GM11168 (cell line): ENCODE measurements at regions not wholly inside any gene's neighbourhood (a gene's known extent, or its start where the extent isn't known, plus 50 kb on each side); places are given as distances from the start of the nearest gene placed in this dataset.

Experiments used
- in situ Hi-C: fragments of 300-500 bp; cut with MboI; formaldehyde crosslinking; loops from one replicate; pipeline ENCODE4 v1.12.0; 2022; ENCODE audit warnings: low sequenced_read_pairs; ENCODE audit not compliant: unreplicated experiment

DNA sequence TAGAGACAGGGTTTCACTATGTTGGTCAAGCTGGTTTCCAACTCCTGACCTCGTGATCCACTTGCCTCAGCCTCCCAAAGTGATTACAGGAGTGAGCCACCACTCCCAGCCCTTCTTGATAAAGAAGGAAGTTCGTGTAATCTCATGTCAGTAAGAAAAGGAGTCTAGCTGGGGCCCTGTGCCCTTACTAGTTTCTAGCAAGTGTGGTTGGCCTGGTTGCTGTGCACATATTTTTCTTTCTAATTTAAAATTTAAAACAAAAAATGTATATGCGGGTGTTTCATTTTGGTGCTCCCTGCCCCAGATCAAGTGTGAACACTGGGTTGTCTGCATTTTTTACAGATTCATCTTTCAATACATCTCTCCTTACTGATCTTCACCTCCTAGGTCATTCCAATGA is 770.8 kb upstream of the TENM4 start:
- in situ Hi-C loops = no loop called here

DNA sequence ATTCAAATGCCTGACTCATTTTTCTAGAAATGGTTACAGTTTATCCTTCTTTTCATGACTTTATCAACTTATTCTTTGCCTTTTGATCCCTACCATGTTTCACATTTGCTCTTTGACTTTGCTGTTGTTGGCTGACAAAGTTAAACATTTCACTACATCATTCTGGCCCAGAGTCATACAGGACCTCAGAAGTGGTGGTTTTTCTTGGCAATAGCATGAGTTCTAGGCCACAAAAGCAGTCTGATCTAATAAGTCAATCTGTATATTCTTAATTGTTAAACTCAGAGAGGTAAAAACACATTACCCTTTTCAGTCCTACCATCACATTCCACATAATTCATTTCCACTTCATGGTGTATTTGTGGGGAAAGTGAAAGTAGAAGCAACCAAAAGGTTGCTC is 763.2 kb upstream of the TENM4 start:
- in situ Hi-C loops = no loop called here

DNA sequence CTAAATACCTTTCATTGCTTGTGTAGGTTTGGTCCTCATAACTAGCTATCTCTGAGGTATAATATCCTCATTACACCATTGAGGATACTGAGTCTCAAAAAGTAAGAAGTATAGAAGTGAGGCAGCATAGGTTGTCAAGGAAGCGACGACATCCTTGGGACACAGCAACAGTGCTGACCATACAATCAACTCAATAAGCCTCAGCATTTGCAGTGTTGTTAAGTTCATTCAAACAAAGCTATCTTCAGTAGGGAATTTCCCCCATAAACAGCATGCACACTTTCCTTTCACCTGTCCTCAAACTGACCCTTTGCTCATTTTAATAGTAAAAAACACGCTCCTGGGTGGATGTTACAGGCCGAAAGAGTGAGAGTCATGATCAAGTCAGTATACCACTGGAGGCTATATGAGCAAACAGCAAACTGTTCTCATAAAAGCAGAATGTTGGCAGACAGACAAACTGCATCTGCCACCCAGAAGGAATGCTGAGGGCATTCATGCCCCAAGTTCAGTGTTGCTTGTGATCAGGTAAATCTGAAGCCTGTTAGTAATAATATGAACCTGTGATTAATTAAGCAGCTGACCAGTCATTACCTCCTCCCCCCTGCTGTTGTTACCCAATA is 756.2 kb upstream of the TENM4 start:
- in situ Hi-C loops = no loop called here

DNA sequence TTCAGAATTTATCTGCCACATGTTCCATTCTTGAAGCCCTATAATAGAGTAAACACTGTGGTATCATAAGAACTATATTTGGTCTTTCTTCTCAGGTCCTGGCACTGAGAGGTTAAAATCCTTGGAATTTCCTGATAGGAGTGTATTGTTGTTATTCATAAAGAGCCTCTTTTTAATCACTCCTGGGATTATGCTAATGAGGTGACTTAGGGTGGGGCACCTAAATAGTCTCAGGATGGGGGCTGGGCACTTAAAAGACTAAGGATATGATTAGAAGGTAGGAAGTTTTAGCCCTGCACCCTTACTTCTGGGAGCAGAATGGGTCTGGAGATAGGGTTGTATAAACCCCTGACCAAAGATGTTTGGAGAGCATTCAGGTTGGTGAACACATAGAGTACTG is 755.2 kb upstream of the TENM4 start:
- in situ Hi-C loops = no loop called here

DNA sequence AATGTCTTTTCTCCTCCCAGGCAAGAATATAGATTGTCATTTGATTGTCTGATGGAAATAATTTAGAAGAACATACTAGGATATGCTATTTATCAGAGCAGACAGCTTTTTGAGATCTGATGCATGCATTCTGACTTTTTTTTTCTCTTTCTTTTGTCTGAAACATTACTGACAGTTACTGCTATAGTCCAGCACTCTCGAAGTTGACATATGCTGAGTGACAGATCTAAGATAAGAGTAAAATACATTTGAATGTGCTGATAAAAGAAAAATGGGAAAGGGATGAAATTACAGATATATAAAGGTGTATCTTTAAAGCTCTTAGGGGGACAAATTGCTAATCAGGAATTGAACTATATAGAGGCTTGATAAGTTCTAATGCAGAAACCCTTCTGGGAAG is 753.8 kb upstream of the TENM4 start:
- in situ Hi-C loops = no loop called here

DNA sequence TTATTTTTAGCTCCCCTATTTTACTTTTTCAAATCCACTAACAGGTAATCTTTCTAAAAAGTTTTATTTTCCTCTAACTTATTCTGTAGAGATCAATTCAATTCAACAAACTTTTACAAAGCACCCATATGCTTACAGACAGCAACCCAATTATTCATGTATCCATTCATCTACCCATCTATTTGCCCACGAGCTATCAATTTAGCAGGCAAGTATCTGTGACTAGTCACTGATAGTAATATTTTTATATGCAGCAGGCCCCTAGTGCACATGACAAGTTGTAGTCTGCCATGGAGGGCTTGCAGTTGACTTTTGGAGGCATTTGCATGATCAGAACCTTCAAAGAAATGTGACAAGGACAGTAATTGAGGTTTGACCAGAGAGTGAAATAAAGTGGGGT is 753.2 kb upstream of the TENM4 start:
- in situ Hi-C loops = no loop called here

DNA sequence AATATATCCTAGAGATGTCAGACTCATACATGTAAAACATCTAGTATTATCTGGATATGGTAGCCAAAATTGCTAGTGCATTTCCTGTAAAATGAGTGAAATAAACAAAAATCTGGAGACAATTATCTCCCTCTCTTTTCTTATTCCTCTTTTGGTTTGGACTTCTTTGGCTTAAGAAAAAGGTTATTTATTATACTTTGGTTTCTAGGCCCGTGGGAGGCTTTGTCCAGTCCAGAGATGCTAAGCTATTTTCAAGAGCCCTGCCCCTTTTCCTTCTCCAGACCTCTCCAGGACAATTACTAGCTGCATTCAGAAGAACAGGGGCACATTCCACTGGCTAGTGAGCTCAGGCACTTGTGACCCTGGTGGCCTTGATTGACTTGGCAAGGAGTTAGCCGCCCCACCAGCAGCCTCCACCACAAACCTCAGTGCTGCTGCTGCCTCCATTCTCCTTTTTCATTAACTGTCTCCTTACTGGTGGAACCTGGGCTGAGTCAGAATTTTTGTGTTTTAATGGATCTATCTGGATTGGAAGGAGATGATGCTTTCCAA is 747.3 kb upstream of the TENM4 start:
- in situ Hi-C loops = no loop called here

DNA sequence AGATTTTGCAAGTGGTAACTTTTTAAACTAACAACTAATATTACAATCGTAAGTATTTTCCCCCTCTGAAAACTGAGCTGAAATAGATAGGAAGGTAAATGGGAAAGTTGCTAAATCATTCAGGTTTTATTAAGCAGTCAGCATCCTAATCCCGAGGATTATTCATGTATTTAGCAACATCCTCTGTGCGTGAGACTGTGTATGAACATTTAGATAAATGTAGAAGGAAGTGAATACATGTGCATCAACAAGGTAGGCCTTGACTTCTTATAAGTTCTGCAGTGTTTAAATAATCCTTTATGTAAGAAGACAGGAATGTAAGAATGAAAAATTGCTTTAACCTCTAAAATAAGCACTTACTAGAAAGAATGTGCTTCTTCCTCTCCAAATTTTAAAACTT is 745.9 kb upstream of the TENM4 start:
- in situ Hi-C loops = no loop called here

DNA sequence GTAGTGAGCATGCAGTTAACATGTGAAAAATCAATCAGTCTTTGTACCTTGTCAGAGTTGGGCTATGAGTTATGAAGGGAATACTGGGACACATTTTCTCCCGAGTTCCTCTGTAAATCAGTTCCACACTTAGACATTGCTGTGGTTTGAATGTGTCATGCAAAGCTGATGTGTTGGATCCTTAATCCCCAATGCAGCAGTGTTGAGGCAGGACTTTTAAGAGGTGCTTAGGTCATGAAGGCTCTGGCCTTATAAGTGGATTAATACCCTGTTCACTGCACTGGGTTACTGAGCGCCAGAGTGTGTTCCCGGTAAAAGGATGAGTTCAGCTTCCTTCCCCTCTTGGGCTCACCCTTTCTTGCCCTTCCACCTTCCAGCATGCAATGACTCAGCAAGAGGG is 742.1 kb upstream of the TENM4 start:
- in situ Hi-C loops = no loop called here

DNA sequence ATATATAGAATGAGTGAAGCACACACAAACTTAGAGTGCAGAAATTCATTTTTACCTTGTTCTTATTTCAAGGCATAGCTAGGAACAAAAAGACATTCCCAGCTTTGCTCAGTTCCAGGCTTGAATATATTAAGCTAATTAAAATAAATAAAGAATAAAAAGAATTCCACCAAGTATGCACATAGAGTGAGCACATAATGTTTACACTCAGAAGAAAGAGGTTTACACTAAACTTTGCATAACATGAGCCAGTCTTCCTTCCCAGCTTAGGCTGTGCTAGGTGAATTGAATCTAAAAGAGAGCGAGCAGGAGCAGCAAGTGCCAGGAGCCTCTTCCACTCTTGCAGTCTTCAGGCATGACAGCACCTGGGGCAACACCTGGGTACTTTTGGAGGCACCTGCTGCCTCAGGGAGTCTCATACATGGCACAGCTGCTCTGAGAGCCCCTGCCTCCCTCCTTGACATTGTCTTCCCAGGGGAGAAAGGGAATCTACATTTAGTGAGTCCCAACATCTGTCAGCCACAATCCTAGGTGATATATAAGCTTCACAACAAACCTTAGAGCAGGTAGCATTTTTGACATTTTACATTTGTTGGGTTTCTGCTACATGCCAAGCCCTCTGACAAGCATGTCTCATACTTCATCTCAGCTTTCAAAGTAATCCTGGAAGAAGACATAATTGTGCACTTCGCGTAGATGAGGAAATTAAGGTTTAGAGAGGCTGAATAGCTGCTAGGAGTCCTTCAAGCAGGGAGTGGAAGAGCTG is 732.7 kb upstream of the TENM4 start:
- in situ Hi-C loops = no loop called here

DNA sequence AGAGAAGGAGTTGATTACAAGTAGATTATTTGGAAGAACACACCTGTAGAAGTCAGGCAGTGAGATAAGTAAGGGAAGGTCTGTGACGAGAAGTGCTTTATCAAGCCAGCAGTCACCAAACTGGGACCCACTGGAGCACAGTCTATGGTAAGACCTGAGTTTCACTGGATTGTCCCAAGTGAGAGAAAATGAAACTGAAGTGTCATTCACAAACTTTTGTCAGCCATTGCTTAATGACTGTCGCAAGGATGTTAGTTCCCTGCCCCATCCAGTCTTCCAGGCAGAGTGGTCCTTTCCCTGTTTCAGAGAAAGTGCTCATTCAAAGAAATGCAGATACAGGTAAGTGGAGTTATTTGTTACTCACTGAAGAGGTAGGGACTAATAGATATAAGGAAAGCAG is 728.0 kb upstream of the TENM4 start:
- in situ Hi-C loops = no loop called here

DNA sequence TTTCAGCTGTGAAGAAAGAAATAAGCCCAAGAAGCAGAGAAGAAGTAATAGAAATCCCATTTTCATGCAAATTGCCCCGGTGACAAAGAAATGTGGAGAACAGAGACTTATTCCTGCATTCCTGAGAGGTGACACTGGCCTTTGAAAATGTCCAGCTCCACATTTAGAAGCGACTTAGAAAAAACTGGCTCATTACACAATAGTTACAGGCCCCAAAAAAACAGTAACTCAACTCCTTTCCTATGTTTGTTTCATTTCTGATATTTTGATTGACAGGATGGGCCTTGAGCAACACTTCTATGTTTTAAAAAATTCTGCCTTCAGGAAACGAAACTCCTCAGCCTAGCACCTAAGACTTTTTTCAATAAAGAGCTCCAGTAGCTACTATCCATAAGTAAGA is 726.9 kb upstream of the TENM4 start:
- in situ Hi-C loops = no loop called here

DNA sequence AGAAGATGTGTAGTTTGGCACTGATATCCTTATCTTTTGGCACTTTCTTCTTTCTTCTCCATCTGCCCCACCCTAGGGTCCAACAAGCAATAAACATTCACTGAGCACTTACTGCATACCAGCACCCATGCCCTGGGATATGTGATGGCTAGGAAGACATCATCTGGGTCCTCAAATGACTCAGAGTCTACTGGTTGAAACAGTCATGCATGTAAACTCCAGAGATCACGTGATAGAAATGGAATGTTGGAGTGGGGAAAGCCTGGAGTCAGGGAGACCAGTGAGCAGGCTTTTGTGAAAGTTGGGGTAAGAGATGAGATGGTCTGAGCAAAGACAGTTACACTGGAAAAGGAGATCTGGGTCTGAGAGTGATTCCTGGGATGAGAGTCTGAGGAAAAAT is 724.9 kb upstream of the TENM4 start:
- in situ Hi-C loops = no loop called here

DNA sequence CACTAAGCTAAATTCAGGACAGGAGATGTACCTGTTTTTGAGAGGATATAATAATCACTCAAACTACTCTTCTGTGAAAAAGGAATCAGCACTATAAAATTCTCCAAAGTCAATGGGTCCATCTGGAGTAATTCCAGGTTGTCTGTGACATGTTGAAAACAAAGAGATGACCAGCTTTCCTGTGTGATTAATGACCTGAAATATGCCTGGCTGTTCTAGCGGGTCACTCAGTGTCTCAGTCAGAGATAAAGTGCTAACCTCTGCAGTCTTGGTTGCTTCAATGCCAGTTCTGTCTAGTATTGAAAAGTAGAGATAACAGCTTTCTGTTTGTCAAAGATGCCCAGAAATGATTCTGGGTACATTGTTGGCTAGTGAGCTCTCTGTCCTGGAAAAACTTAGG is 722.6 kb upstream of the TENM4 start:
- in situ Hi-C loops = no loop called here

DNA sequence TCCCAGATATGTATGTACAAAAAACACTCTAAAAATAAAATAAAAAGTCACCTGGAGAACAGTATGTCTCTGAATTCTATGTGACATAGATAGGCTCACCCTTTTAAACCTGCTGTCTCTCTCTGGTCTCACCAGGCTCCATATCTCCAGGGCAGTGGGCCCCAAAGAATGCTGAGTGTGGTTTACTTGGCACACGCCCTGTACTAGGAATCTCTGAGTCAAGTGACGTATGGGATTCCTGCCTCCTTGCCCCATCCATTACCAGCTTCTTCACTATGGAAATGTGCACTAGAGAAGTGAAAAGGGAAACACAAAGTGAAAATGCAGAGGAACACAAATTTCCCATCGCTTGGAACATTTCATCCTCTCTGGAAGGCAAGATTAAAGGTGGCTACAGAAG is 722.2 kb upstream of the TENM4 start:
- in situ Hi-C loops = no loop called here

DNA sequence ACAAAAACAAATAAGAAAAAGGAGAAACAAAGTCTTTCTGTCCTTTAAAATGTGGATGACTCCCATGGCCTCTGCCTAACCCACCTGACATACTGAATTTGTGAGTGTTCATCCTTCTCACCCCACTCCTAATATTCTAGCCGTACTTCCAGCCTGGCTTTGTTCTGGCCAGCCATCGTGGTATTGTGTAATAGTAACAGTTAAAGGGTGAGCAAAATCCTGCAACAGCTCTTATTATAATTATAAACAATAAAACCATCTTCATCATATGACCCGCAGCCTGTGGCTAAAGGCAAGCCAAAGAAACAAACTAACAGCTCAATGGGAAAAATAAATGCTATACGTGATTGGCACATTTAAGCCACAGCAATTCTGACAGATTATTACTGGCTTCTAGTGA is 721.6 kb upstream of the TENM4 start:
- in situ Hi-C loops = no loop called here

DNA sequence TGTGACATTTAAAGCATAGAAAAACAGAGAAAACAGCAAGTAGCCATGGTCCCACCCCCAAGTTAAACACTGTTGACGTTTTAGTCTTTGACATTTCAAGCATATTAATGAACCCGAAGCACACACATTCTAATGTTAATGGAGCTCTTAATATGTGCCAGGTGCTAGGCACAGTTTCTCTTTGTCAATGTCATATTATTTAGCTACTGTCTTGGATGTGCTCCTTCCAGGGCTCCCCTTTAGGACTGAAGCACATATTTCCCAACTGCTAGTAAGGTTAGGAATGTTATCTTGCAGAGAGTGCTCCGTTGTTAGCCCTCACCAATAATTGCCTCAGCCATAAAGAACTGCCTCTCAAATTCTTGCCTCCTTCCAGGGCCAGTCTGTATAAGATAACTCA is 716.6 kb upstream of the TENM4 start:
- in situ Hi-C loops = no loop called here

DNA sequence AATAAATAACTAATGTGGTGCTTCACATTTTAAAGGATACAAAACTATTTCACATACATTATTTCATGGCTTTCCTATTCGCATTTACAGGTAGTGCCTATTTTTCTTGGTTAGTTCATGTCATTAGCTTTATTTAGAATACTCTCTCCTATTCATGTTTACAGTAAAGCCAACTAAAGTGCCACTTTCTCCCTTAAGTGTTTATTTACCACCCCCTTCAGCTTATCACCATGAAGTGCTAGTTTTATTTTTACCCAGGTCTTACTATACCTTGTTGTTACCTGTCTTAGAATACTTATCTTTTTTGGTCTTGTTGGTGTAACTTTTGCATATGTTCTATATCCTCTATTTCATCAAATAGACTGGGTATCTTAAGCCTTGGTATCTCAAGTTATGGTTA is 715.2 kb upstream of the TENM4 start:
- in situ Hi-C loops = no loop called here

DNA sequence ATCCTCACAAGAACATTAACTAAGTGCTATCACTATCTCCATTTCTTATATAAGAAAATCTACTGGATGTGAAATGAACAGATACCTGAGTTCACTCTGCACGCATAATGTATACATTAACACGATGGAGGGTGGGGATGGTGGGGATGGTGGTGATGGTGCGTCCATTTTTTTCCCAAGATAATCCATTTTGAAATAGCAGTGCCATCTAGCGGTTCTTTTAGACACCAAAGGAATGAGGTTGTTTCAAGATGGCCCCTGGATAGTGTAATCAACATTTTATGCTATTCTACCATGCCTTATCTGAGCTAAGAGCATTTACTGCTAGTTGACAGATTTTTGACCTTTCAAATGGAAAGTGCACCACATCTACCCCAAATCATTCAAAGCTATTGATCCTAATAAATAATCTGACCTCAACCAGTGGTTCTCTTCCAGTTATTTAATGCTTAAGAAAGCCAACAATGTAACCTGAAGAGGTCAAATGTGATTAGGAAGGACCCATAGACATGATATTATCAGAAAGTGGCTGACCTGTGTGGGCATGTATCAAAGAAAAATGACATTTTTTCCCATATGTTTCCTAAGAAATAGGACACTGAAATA is 714.7 kb upstream of the TENM4 start:
- in situ Hi-C loops = no loop called here

DNA sequence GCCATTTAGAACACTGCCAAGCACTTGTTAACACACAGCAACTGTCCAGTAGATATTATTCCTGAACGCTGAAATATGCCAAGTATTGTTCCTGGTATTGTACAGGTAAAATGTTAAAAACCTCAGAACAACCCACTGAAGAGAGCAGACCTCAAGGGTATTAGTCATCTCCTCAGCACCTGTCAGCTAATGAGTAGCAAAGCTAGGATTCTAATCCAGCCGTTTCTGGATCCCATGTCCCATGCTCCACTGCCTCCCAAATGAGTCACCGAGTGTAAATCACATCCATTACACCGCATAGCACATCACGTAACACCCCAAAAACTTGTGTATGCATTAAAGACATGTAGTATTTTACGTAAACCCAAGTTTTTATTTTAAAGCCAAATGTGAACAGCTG is 705.4 kb upstream of the TENM4 start:
- in situ Hi-C loops = no loop called here

DNA sequence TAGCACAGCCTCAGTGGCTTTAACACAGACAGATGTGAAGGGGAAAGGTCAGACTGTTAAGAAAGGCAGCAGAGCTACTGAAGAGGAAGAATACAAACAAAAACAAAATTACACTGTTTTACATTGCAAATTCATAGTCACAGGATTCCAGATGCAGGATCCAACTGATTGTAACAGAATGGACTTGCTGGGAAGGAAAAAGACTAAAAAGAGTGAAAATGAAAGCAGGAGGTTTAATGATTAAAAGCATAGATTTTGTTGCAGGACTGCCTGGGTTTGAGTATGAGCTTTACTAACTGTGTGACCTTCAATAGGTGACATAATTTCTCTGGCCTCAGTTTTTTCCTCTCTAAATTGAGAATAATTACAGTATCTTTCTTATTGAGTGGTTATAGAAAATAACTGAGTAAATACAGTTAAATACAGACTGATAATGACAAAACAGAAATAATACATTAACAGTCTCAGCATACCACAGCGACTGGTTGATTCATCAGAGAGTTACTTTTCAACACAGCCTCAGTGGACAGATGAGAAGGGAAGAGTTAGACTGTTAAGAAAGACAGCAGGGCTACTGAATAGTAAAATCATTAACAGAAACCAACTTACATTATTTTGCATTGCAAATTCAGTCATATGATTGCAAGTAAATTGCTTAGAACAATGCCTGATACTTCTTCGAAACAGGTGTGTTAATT is 704.2 kb upstream of the TENM4 start:
- in situ Hi-C loops = no loop called here
